ENCODE measurements at regions not wholly inside any gene's neighbourhood (a gene's known extent, or its start where the extent isn't known, plus 50 kb on each side); places are given as distances from the start of the nearest gene placed in this dataset.

DNA sequence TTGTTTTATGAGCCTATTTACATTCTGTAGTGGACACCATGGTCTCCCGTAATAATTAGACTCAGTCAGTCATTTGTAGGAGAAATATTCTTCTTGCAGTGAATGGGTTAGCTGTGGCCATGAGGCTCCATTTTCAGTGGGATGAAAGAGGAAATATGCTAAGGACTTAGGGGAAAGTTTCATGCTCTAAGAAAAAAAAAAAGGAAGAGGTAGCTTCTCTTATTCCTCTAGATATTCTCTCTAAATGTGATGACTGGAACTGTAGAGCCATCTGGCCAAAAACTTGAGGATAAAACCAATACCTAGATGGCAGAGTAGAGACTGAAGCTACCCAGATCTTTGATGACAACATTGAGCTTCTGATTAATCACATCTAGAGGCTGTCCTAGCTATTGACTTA is 75.8 kb upstream of the SESN3 start:
- Histone ChIP-seq H3K9me3 (no peaks in the 10 kb centered on the region), H3K4me3 (replicated peaks in 1 of 3) (no peak overlapping the region), H3K4me1 (no peaks in the 10 kb centered on the region), H3K27ac (no peak overlapping the region), H3K36me3 (no peaks in the 10 kb centered on the region), H3K27me3 (no peaks in the 10 kb centered on the region)
- DNase-seq = no peak
- intact Hi-C loops (cut with DNase I) = no loop called here
- 100% methylated on average over 1 of the region's 1 CpG for WGBS, 2 donors
- TF ChIP-seq, protein P1, sequence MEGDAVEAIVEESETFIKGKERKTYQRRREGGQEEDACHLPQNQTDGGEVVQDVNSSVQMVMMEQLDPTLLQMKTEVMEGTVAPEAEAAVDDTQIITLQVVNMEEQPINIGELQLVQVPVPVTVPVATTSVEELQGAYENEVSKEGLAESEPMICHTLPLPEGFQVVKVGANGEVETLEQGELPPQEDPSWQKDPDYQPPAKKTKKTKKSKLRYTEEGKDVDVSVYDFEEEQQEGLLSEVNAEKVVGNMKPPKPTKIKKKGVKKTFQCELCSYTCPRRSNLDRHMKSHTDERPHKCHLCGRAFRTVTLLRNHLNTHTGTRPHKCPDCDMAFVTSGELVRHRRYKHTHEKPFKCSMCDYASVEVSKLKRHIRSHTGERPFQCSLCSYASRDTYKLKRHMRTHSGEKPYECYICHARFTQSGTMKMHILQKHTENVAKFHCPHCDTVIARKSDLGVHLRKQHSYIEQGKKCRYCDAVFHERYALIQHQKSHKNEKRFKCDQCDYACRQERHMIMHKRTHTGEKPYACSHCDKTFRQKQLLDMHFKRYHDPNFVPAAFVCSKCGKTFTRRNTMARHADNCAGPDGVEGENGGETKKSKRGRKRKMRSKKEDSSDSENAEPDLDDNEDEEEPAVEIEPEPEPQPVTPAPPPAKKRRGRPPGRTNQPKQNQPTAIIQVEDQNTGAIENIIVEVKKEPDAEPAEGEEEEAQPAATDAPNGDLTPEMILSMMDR (IDR thresholded peaks at IDR 0.05) = no peak
- TF ChIP-seq POLR2A (IDR thresholded peaks at IDR 0.05) = no peak

DNA sequence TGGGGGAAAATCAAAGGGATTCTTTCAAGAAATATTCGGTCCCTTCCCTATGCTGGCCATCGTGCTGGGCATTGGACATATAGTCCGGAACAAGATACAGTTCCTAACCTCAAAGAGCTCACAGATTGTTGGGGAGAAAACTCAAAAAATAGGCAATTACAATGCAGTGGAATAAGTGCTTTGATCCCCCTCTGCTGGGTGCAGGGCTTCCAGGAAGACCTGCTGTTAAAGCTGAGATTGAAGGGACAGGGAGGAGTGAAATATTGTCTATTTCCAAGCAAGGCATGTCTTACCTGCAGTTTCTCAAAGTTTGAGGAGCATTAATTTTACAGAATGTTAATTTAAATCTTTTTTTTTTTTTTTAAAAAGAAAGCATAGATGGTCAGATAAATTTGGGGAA is 75.1 kb upstream of the SESN3 start:
- Histone ChIP-seq H3K27me3 (no peaks in the 10 kb centered on the region), H3K36me3 (no peaks in the 10 kb centered on the region), H3K27ac (no peak overlapping the region), H3K4me3 (replicated peaks in 1 of 3) (no peak overlapping the region), H3K9me3 (no peaks in the 10 kb centered on the region), H3K4me1 (peaks cover 0 to 4% of the 10 kb centered on the region in 2 donors)
- TF ChIP-seq, protein P1 (IDR thresholded peaks at IDR 0.05) = no peak
- no peak for TF ChIP-seq POLR2A (IDR thresholded peaks at IDR 0.05)
- intact Hi-C loops (cut with DNase I) = no loop called here
- WGBS, 2 donors = 87 to 95% methylated on average over 3 of the region's 3 CpGs
- no peak for DNase-seq

DNA sequence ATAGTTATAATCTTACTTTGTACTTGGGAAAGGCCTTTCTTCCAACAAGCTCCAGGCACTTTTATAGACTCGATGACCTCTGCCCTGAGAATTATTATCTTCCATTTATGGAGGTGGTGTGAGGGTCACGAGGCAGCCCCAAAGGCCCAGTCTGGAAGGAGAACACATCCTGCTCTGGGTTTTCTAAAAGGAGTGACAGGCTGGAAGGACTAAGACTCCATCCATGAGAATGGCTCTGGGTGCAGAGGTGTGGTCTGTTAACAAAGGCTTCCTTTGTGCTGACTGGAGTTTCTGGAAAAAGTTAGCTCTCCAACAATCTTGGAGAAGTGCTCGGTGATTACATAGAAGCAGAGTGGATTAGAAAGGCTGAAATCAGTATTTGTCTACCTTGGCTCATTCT is 74.7 kb upstream of the SESN3 start:
- Histone ChIP-seq H3K4me1 (peaks cover 0 to 4% of the 10 kb centered on the region in 2 donors), H3K36me3 (no peaks in the 10 kb centered on the region), H3K4me3 (replicated peaks in 1 of 3) (no peak overlapping the region), H3K27me3 (no peaks in the 10 kb centered on the region), H3K9me3 (no peaks in the 10 kb centered on the region), H3K27ac (no peak overlapping the region)
- DNase-seq = no peak
- intact Hi-C loops (cut with DNase I) = no loop called here
- TF ChIP-seq, protein P1 (IDR thresholded peaks at IDR 0.05) = no peak
- no peak for TF ChIP-seq POLR2A (IDR thresholded peaks at IDR 0.05)
- WGBS, 2 donors = 89% methylated on average over 3 of the region's 3 CpGs

DNA sequence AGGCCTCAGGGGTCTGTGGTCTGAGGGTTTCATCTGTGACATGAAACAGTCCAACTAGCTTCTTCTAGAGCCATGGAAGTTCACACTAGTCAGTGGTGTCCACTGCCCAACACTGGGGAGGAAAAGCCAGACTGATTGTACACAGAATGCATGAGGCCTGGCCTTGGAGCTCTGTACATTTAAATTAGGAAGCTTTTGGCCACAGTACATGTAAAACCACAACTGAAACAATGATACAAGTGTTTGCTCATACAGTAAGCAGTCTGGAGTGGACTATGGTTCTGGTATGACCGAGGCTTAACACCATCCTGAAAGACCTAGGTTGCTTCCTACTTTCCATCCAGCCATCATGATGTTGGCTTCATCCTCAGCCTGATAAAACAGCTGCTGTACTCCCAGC is 73.8 kb upstream of the SESN3 start:
- Histone ChIP-seq H3K4me3 (replicated peaks in 1 of 3) (no peak overlapping the region), H3K27ac (no peak overlapping the region), H3K36me3 (no peaks in the 10 kb centered on the region), H3K27me3 (no peaks in the 10 kb centered on the region), H3K9me3 (no peaks in the 10 kb centered on the region), H3K4me1 (peaks cover 0 to 4% of the 10 kb centered on the region in 2 donors)
- DNase-seq = no peak
- intact Hi-C loops (cut with DNase I) = no loop called here
- 57 to 100% methylated on average over 1 of the region's 1 CpG for WGBS, 2 donors
- TF ChIP-seq, protein P1 (IDR thresholded peaks at IDR 0.05) = no peak
- no peak for TF ChIP-seq POLR2A (IDR thresholded peaks at IDR 0.05)

DNA sequence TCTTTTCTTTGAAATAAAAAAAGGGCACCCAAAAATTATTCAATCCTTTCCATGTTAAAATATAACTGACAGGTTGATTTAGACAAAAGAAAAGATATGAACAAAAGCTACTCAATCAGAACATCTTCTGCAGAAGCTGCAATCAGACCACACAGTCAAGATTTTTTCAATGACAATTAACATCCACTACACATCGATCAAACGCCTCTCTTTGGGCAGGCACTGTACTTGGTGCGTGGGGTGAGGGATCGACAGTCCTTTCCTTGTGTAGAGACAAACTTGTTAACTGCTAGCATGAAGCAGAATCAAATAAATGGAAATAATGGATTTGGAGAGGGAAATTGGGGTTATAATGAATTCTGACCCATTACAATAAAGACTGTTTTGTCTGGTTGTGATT is 71.2 kb upstream of the SESN3 start:
- H3K4me1 ChIP-seq = peaks cover 4 to 10% of the 10 kb centered on the region in 2 donors
- DNase-seq = no peak
- H3K27ac ChIP-seq = no peak overlapping the region
- TF ChIP-seq, protein P1 (IDR thresholded peaks at IDR 0.05) = no peak
- TF ChIP-seq POLR2A (IDR thresholded peaks at IDR 0.05) = no peak
- H3K9me3 ChIP-seq = no peaks in the 10 kb centered on the region
- no peak overlapping the region for H3K4me3 ChIP-seq (replicated peaks in 1 of 3)
- intact Hi-C loops (cut with DNase I) = no loop called here
- WGBS, 2 donors = 90 to 92% methylated on average over 4 of the region's 4 CpGs
- H3K27me3 ChIP-seq = no peaks in the 10 kb centered on the region
- H3K36me3 ChIP-seq = no peaks in the 10 kb centered on the region
